NCI-H1436 (cell line): ENCODE measurements at regions not wholly inside any gene's neighbourhood (a gene's known extent, or its start where the extent isn't known, plus 50 kb on each side); places are given as distances from the start of the nearest gene placed in this dataset.
A peak's percentile ranks its signal among the peaks of the same experiment; 100 is the strongest.
"Not testable (repeated sequence)": the region's sequence is repeated elsewhere in the genome, so short reads cannot be mapped to it uniquely, and the experiment has no call there.

Experiments used
- DNase-seq: peaks from one replicate; lab custom pipeline; 2025; lab: John Stamatoyannopoulos, UW

GRCh38 chr1:96425382-96426129, 296.0 kb upstream of the PTBP2 start:
- DNase-seq = no peak

- no peak for DNase-seq
Observed at GRCh38 chr1:96427616-96428015, 294.0 kb upstream of the PTBP2 start.

DNA sequence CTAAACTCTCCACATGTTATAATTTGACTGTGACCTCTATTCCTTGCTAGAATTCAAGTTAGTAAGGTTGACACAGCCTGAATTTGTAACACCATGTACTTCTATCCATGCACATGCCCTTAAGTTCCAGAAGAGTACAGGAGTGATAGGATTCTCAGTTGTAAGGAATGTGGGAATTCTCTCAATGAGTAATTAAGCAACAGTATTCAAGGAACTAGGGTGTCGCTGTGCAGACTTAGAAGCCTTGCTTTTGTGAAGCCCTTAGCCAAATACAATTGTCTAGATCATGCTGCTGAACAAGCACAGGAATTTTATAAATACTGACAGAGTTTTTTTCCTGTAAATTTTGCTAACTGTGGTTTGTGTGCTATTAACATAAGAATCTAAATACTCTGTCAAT, 276.3 kb upstream of the PTBP2 start:
- DNase-seq = no peak

DNA sequence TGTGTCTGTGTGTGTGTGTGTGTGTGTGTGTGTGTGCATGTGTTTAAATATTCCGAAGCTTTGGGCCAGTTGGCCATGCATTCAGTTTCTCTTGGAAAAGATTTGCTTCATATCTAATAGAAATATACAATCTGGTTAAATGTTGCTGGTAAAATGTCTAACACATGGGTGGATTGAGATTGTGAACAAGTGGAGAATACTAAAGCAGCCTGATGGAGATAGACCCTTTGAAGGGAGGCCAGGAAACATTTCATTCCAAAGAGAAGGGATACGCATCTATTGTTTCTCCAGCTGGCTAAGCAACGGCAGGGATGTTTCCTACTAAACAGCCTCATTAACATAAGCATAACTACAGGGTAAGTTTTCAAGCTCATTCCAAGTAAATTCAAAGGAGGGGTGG, 257.5 kb upstream of the PTBP2 start:
- DNase-seq = no peak

- no peak for DNase-seq
Observed at GRCh38 chr1:96464522-96464921, 257.1 kb upstream of the PTBP2 start.

GRCh38 chr1:96464991-96465390, 256.6 kb upstream of the PTBP2 start:
- DNase-seq = no peak

- no peak for DNase-seq
Observed at GRCh38 chr1:96465441-96465840, 256.1 kb upstream of the PTBP2 start.

DNA sequence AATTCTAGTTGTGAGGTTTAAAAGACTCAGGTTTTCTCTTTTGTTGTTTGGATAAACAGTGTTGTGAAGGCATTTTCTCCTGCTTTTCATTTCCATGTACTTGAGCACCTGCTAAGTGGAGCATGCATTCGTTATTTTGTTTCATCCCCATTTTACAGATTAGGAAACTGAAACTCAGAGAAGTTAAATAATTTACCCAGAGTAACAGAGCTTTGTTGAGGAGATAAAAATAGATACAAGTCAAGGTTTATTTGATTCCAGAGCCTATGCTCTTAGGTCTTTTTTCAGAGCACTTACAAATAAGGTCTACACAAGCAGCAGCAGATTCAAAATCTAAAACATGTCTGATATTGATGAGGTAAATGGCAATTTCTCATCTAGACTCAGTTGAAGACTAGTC, 254.7 kb upstream of the PTBP2 start:
- no peak for DNase-seq

- not testable (repeated sequence) for DNase-seq
Observed at GRCh38 chr1:96469726-96470125, 251.9 kb upstream of the PTBP2 start.

GRCh38 chr1:96472471-96472870, 249.1 kb upstream of the PTBP2 start:
- DNase-seq = no peak

GRCh38 chr1:96473791-96474434, 247.7 kb upstream of the PTBP2 start:
- DNase-seq = no peak

DNA sequence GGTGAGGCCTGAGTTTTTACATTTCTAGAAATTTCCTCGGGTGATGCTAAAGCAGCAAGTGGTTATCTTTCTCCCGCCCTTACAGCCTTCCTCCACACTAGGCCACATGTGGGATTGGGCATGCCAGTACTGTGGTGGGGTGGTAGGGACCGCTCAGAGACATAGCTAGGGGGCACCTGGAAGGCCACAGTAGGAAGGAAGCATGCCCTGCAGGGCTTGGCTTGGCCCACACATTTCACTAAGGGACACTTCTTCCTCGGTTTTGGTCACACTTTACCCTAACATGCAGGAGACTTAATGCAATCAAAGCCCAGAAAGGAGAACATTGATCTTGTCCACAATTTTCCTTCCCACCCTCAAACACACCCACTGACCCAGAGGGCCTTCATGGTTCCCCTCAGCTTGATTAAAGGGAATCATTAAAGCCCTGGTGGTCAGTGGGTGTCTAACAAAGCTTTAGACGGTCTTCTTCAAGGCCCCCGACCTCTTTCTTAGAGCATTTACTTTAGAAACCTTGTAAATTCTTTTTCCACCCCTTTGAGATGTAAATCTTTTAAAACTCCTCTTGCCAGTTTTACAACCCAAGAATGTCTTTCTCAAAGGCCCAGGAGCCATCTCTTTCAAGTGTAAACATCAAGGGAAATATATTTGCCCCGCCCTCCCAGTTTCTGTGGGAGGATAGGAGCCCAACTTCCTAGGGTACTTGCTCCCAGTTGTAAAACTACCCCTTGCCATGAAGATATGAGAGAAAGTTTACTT, 246.4 kb upstream of the PTBP2 start:
- DNase-seq = no peak

GRCh38 chr1:96475903-96476302, 245.7 kb upstream of the PTBP2 start:
- DNase-seq = no peak

DNA sequence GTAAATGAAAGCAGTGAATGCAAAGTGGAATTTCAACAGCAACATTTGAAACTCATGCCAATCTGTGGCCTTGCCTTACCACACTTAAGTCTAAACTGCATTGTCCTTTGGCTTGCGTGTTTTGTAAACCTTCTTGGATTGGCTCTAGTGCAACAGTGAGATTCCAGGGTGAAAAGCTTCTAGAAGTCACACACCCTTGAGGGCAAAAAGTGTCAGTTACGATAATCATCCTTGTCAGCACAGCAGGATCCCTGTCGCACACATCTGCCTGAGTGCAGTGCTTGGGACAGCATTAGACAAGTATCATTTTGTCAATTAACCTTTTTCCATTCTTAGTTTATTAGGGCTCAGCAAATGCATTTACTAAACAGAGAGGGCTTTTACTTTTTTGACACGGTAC, 243.4 kb upstream of the PTBP2 start:
- DNase-seq = no peak

- no peak for DNase-seq
Observed at GRCh38 chr1:96481409-96481808, 240.2 kb upstream of the PTBP2 start.

- DNase-seq = no peak
Observed at GRCh38 chr1:96482616-96483015, 239.0 kb upstream of the PTBP2 start.

GRCh38 chr1:96487394-96487793, 234.2 kb upstream of the PTBP2 start:
- DNase-seq = no peak

GRCh38 chr1:96487971-96488370, 233.6 kb upstream of the PTBP2 start:
- no peak for DNase-seq

GRCh38 chr1:96488777-96489176, 232.8 kb upstream of the PTBP2 start:
- DNase-seq = no peak

DNA sequence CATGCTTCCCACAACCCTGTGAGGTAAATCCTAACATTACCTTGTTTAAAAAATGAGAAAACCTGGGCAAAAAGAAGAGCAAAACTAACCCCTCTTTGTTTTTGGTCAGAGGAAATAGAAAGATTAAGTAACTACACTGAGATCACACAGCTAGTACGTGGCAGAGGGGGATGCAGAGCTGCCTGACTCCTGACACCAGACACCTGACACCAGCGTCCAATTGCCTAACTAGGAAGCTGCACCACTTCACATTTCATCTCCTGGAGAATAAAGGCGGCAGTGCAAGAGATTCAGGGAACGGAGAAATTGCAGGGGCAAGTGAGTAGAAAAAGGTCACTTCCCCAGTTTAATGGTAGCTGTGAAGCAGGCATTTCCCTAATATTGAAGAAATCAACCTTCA, 229.3 kb upstream of the PTBP2 start:
- peak; percentile 41 for DNase-seq

DNA sequence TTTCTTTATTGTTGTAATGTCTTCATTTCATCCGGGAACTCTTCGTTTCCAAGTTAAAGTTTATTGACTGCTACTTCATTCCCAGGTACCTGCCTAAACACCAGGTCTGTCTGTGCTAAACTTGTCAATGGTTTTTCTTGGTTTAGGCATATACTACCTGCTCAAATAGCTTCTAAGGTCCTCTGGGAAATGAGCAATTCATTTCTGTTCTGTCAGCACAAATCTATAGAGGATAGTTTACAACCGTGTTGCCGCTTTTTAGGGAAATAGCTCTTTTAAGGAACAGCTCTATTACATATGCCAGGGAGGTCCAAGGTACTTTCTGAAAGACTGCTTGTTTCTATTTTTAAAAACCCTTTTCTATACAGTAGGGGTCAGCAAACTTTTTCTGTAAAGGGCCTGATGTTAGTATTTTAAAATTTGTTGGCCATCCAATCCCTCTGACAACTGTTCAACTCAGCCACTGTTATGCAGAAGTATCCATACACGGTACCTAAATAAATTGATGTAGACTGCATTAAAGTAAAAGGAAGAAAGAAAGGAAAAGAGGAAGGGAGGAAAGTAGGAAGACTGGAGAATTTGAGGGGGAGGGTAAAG, 222.7 kb upstream of the PTBP2 start:
- DNase-seq = no peak

DNA sequence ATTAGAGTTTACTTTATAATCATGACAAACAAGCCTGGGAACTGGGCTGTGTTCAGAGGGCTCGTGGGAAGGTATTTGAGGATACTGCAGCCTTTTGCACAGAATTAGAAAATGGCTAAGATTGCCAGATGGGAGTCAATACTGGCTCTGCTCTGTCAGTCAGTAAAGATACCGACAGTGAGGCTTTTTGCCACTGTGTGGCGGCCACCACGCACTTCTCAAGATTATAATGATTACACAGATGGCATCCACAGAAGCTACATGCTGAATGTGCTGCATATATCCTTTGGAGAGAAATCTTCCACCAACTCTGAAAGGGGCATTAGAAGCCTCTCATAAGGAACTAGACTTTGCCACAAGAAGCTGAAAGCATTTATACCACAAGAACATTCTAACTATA, 213.4 kb upstream of the PTBP2 start:
- no peak for DNase-seq

DNA sequence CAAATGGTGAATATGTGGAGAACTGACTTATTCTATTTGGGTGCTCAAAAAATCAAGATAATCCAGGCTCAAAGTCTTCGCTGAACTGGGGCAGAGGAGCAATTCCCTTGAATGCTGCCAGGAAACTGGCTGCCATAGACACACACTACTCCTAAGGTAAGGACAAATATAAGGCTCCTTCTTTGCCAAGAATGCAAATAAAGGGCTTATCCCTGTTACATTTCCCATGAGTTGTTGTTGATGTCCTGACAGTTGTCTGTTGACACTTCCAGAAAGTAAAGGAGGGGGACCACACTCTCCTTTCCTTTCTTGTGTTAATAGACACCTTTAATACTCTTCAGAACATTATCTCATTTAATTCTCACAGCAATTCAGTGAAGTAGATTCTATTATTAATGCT, 212.2 kb upstream of the PTBP2 start:
- DNase-seq = no peak
